ENCODE measurements at regions not wholly inside any gene's neighbourhood (a gene's known extent, or its start where the extent isn't known, plus 50 kb on each side); places are given as distances from the start of the nearest gene placed in this dataset.
A peak's percentile ranks its signal among the peaks of the same experiment; 100 is the strongest.
"Not testable (repeated sequence)": the region's sequence is repeated elsewhere in the genome, so short reads cannot be mapped to it uniquely, and the experiment has no call there.

GRCh38 chr5:63194126-63194525, 615.5 kb downstream of the LRRC70 start:
- H3K9me3 Mint-ChIP-seq = peaks cover 0 to 9% (median 0%) of the 10 kb centered on the region in 9 donors
- no peak overlapping the region for H3K4me3 Mint-ChIP-seq
- no peak for ATAC-seq
- H3K36me3 Mint-ChIP-seq = no peaks in the 10 kb centered on the region
- H3K27me3 Mint-ChIP-seq = no peaks in the 10 kb centered on the region
- H3K4me1 Mint-ChIP-seq = no peaks in the 10 kb centered on the region
- POLR2A ChIA-PET = no interaction called here
- H3K27ac Mint-ChIP-seq = no peak overlapping the region
- no peak for DNase-seq

DNA sequence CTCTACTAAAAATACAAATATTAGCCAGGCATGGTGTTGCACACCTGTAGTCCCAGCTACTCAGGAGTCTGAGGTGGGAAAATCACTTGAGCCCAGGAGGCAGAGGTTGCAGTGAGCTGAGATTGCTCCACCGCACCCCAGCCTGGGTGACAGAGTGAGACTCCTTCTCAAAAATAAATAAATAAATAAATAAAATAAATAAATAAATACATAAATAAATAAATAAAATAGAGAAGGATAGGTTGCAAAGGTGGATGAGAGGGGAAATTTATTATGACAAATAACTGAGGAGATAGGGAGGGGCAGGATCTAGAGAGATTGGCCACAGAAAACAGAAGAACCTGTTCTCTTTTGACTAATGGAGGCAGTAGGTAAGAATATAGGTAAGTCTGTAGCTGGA, 601.6 kb downstream of the LRRC70 start:
- POLR2A ChIA-PET, H3K36me3 Mint-ChIP-seq, H3K27ac Mint-ChIP-seq, DNase-seq, H3K4me1 Mint-ChIP-seq, ATAC-seq, H3K4me3 Mint-ChIP-seq, H3K27me3 Mint-ChIP-seq: not testable (repeated sequence)
- H3K9me3 Mint-ChIP-seq = peaks cover 0 to 11% (median 8%) of the 10 kb centered on the region in 9 donors

DNA sequence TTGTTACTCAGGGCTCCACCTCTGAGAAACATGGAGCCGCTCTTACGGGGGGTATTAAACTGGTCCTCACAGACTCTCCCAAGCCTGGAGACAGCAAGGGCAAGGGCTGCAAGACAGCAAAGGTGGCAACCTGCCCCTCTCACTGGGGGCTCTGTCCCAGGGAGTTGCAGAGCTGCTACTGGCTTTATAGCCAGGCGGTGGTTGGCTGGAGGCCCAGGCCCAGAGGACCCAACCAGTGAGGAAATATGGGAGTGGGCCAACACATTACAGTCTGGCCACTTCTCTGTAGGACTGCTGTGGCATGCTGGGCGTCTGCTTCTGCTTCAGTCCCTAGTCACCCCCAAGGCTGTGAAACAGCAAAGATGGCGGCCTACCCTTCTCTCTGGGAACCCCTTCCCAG, 597.2 kb downstream of the LRRC70 start:
- Mint-ChIP-seq H3K4me1 (no peaks in the 10 kb centered on the region), H3K36me3 (no peaks in the 10 kb centered on the region), H3K4me3 (no peak overlapping the region), H3K27ac (peak overlapping the region in 1 of 10 donors; percentile 9), H3K9me3 (peaks cover 0 to 4% (median 0%) of the 10 kb centered on the region in 9 donors), H3K27me3 (no peaks in the 10 kb centered on the region)
- POLR2A ChIA-PET = no interaction called here
- no peak for ATAC-seq
- DNase-seq = no peak

DNA sequence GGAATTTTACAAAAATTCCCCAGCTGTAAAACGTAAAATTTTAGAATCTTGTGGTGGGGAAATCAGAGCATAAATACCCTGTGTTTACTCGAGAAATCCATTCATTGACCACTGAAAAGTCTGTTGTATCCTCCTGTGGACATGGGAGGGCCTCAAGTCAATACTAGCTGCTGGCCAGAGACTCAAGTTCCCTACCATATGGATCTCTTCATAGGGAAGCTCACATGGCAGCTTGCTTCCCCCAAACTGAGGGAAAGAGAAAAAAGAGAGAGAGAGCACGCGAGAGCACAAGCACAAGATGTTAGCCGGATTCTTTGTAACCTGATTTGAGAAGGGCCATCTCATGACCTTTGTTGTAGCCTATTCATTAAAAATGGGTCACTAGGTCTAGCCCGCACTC, 591.9 kb downstream of the LRRC70 start:
- Mint-ChIP-seq H3K4me3 (no peak overlapping the region), H3K27me3 (peaks cover 0 to 1% (median 0%) of the 10 kb centered on the region in 5 donors)

DNA sequence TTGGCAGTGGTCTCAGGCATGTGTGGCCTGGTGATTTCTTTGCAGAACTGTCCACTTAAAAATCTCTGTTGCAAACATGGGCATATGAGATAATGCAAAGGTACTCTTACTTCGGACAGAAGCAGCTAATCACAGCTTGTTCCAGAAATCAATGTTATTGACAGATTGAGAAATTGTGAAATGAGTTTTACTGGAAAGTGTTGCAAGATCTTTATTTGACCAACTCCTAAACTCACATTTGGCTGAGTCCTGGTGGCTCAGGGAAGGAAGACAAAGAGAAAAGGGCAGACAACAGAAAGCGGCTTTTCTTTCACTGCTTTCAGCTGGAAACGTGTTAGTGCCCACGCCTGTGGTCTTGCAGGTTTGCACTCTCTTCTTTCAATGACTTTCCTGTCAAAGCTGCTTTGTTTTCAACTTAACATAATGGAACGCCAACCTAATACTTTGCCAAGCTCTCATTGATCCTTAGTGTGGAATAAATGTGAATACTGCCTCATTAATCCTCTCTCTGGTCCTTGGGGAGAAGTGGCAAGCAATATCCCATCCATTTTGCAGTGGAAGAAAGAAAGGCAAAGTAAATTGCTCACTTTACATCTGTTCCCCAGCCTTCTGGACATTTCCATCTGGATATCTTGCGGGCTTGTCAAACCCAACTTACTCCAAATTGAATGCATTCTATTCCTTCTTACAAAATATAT, 586.4 kb downstream of the LRRC70 start:
- Mint-ChIP-seq H3K9me3 (no peaks in the 10 kb centered on the region), H3K4me3 (no peak overlapping the region), H3K27me3 (no peaks in the 10 kb centered on the region), H3K4me1 (no peaks in the 10 kb centered on the region), H3K36me3 (no peaks in the 10 kb centered on the region), H3K27ac (no peak overlapping the region)
- no peak for ATAC-seq
- POLR2A ChIA-PET = no interaction called here
- DNase-seq = no peak

More for the DNA sequence above, 591.9 kb downstream of the LRRC70 start:
- H3K4me1 Mint-ChIP-seq = no peaks in the 10 kb centered on the region
- no peaks in the 10 kb centered on the region for H3K36me3 Mint-ChIP-seq
- DNase-seq = no peak
- ATAC-seq = no peak
- no peak overlapping the region for H3K27ac Mint-ChIP-seq
- H3K9me3 Mint-ChIP-seq = no peaks in the 10 kb centered on the region
- POLR2A ChIA-PET = no interaction called here

DNA sequence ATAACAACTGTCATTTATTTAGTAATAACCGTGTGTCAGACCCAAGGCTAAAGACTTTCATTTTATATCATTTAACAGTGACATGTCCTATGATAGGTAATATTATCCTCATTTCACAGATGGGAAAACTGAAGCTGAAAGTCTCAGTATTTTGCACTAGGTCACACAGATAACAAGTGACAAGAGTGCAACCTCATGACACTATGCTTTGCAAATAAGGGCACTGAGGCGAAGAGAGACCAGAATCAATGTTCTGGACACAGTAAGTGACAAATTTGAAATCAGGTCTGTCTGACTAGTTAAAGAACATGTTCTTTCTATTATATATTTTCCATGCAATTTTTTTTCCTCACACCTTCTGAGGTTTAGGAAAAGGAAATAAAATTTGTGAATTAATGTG, 585.7 kb downstream of the LRRC70 start:
- Mint-ChIP-seq H3K27me3 (no peaks in the 10 kb centered on the region), H3K27ac (no peak overlapping the region), H3K4me1 (no peaks in the 10 kb centered on the region), H3K9me3 (no peaks in the 10 kb centered on the region), H3K4me3 (no peak overlapping the region), H3K36me3 (no peaks in the 10 kb centered on the region)
- no peak for DNase-seq
- POLR2A ChIA-PET = no interaction called here
- ATAC-seq = no peak

DNA sequence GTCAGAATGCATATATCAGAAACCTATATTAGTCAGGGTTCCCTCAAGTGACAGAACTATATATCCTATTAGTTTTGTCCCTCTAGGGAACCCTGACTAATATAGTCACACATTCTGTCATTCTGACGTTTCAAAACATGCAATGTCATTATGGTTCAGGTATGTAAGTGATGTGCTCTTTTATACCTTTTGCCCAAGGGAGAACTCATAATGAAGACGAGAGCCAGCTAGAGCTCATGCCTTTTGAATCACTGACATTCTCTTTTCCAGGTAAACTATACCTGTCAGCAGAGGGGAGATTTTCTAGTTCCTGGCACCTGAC, 576.7 kb downstream of the LRRC70 start:
- H3K27ac Mint-ChIP-seq = no peak overlapping the region
- peaks cover 0 to 3% (median 0%) of the 10 kb centered on the region in 9 donors for H3K9me3 Mint-ChIP-seq
- ATAC-seq = no peak
- POLR2A ChIA-PET = no interaction called here
- no peaks in the 10 kb centered on the region for H3K4me1 Mint-ChIP-seq
- H3K36me3 Mint-ChIP-seq = no peaks in the 10 kb centered on the region
- no peaks in the 10 kb centered on the region for H3K27me3 Mint-ChIP-seq
- DNase-seq = no peak
- H3K4me3 Mint-ChIP-seq = no peak overlapping the region

DNA sequence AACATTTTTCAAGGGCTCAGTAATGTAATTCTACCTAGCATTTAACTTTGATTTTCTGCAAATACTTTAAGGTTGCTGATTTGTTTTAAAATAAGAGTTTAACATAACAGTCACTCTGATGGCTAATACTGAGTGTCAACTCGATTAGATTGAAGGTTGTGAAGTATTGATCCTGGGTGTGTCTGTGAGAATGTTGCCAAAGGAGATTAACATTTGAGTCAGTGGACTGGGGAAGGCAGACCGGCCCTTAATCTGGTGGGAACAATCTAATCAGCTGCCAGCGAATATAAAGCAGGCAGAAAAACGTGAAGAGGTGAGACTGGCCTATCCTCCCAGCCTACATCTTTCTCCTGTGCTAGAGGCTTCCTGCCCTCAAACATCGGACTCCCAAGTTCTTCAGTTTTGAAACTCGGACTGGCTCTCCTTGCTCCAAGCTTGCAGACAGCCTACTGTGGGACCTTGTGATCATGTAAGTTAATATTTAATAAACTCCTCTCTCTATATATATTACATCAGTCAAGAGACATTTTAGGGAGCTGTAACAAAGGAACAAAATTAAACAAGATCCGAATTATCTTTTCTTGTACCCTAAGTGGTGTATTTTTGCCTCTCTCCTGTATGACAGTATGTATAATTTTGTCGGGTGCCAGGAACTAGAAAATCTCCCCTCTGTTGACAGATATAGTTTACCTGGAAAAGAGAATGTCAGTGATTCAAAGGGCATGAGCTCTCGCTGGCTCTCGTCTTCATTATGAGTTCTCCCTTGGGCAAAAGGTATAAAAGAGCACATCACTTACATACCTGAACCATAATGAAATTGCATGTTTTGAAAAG, 576.1 kb downstream of the LRRC70 start:
- Mint-ChIP-seq H3K36me3 (no peaks in the 10 kb centered on the region), H3K4me1 (no peaks in the 10 kb centered on the region), H3K4me3 (no peak overlapping the region), H3K27me3 (no peaks in the 10 kb centered on the region), H3K9me3 (peaks cover 0 to 3% (median 0%) of the 10 kb centered on the region in 9 donors), H3K27ac (no peak overlapping the region)
- DNase-seq (no peak), ATAC-seq (no peak)
- POLR2A ChIA-PET = no interaction called here

DNA sequence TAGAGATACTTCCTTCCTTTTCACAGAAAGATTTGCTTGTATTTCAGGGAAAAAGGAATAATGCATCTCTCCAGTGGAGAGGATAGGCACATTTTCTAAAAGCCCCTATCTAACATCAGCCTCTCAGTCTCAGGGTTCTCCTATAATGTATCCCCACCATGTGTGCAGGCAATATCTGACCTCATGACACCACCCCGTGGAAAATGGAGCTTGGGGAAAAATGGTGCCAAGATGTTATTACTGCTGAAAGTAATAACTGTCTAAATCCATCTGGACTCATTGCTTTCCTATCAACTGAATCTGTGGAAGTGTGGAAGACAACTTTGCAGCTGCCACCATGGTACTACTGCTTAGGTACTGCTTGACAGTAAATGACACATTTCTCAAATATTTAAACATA, 574.3 kb downstream of the LRRC70 start:
- POLR2A ChIA-PET = no interaction called here
- H3K4me1 Mint-ChIP-seq = no peaks in the 10 kb centered on the region

GRCh38 chr5:63145167-63145566, 566.5 kb downstream of the LRRC70 start:
- ATAC-seq (no peak), DNase-seq (no peak)
- H3K4me1 Mint-ChIP-seq = no peaks in the 10 kb centered on the region
- H3K27ac Mint-ChIP-seq = no peak overlapping the region
- peaks cover 0 to 4% (median 0%) of the 10 kb centered on the region in 5 donors for H3K27me3 Mint-ChIP-seq
- no peaks in the 10 kb centered on the region for H3K36me3 Mint-ChIP-seq
- POLR2A ChIA-PET = no interaction called here
- H3K9me3 Mint-ChIP-seq = peaks cover 0 to 9% (median 0%) of the 10 kb centered on the region in 9 donors
- H3K4me3 Mint-ChIP-seq = no peak overlapping the region

More for the DNA sequence above, 574.3 kb downstream of the LRRC70 start:
- Mint-ChIP-seq H3K36me3 (no peaks in the 10 kb centered on the region), H3K9me3 (peaks cover 0 to 7% (median 0%) of the 10 kb centered on the region in 9 donors), H3K27ac (no peak overlapping the region), H3K27me3 (no peaks in the 10 kb centered on the region), H3K4me3 (no peak overlapping the region)
- ATAC-seq = no peak
- no peak for DNase-seq

GRCh38 chr5:63141591-63141990, 563.0 kb downstream of the LRRC70 start:
- H3K36me3 Mint-ChIP-seq = no peaks in the 10 kb centered on the region

DNA sequence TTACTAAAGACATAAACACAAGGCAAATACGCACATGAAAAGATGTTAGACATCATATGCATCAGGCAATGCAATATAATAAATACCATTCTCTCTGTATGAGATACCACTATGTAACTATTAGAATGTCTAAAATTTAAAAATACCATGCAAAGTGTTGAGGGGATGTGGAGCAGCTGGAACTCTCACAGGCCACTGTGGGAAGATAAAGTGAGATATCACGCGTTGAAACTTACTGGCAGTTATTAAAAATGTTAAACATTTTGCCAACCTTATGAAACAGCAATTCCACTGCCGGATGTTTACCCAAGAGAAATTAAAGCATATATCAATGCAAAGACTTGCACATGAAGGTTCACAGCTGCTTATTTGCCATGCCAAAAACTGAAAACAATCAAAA, 556.7 kb downstream of the LRRC70 start:
- POLR2A ChIA-PET = no interaction called here
- Mint-ChIP-seq H3K27me3 (no peaks in the 10 kb centered on the region), H3K9me3 (peaks cover 0 to 4% (median 0%) of the 10 kb centered on the region in 9 donors), H3K27ac (no peak overlapping the region), H3K36me3 (no peaks in the 10 kb centered on the region), H3K4me1 (no peaks in the 10 kb centered on the region), H3K4me3 (no peak overlapping the region)
- ATAC-seq (no peak), DNase-seq (no peak)

More at GRCh38 chr5:63141591-63141990, 563.0 kb downstream of the LRRC70 start:
- Mint-ChIP-seq H3K9me3 (peaks cover 0 to 9% (median 0%) of the 10 kb centered on the region in 9 donors), H3K27me3 (peaks cover 0 to 4% (median 0%) of the 10 kb centered on the region in 5 donors), H3K4me3 (no peak overlapping the region), H3K27ac (no peak overlapping the region), H3K4me1 (no peaks in the 10 kb centered on the region)
- ATAC-seq = no peak
- no peak for DNase-seq
- POLR2A ChIA-PET = no interaction called here

DNA sequence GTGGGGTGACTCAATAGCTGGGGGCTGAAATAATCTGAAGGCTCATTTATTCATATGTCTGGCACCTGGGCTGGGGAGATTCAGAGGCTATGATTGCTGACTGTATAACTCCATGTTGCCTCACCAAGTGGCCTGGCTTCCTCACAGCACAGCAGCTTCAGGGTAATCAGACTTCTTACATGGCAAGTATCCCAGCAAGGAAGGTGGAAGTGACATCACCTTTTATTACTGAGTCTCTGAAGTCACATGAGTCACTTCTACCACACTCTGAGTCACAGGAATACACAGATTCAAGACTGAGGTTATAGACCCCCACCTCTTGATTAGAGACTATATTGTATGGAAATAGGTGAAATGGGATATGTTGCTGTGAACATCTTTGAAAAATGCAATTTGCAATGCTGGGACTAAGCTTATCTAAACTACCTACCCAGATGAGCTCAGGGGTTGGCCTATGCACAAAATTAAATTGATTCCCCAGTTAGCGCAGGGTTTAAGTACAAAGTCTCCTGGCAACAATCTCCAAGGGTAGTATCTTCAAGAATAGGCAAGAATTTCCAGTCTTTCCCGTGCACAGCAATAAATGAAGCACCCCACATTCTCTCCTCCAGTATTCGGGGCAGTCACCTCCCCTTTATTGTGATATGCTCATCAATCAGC, 553.1 kb downstream of the LRRC70 start:
- Mint-ChIP-seq H3K36me3 (no peaks in the 10 kb centered on the region), H3K4me1 (no peaks in the 10 kb centered on the region), H3K4me3 (no peak overlapping the region), H3K27me3 (no peaks in the 10 kb centered on the region), H3K27ac (no peak overlapping the region), H3K9me3 (peaks cover 0 to 2% (median 0%) of the 10 kb centered on the region in 9 donors)
- no peak for ATAC-seq
- POLR2A ChIA-PET = no interaction called here
- no peak for DNase-seq

Measured in naive thymus-derived CD8-positive, alpha-beta T cell (primary cell).